ENCODE measurements at regions not wholly inside any gene's neighbourhood (a gene's known extent, or its start where the extent isn't known, plus 50 kb on each side); places are given as distances from the start of the nearest gene placed in this dataset.
"Not testable (repeated sequence)": the region's sequence is repeated elsewhere in the genome, so short reads cannot be mapped to it uniquely, and the experiment has no call there.

DNA sequence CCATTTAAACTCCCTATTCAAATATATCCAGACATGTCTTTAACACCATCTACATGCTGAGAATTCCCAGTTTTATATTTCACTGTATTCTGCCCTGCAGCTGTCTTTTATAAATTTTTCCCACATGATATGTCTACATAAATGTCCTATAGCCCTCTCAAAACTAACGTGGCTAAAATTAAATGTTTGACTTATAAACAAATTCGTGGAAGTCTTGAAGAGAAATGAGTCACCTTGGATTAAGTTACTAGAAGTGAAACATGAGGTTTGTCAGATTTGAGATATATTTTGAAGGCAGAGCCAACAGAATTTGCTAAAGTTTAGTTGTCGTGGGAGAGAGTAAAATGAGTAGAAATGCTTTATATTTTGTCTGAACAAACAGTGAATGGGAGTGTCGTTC is 386.9 kb upstream of the CNTNAP2 start:
- TF ChIP-seq, protein P1, sequence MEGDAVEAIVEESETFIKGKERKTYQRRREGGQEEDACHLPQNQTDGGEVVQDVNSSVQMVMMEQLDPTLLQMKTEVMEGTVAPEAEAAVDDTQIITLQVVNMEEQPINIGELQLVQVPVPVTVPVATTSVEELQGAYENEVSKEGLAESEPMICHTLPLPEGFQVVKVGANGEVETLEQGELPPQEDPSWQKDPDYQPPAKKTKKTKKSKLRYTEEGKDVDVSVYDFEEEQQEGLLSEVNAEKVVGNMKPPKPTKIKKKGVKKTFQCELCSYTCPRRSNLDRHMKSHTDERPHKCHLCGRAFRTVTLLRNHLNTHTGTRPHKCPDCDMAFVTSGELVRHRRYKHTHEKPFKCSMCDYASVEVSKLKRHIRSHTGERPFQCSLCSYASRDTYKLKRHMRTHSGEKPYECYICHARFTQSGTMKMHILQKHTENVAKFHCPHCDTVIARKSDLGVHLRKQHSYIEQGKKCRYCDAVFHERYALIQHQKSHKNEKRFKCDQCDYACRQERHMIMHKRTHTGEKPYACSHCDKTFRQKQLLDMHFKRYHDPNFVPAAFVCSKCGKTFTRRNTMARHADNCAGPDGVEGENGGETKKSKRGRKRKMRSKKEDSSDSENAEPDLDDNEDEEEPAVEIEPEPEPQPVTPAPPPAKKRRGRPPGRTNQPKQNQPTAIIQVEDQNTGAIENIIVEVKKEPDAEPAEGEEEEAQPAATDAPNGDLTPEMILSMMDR (IDR thresholded peaks at IDR 0.05) = no peak
- TF ChIP-seq POLR2A (IDR thresholded peaks at IDR 0.05) = no peak
- no peak overlapping the region for H3K4me3 ChIP-seq
- DNase-seq = no peak
- no peaks in the 10 kb centered on the region for H3K9me3 ChIP-seq
- H3K27ac ChIP-seq = no peak overlapping the region
- no peaks in the 10 kb centered on the region for H3K36me3 ChIP-seq
- H3K27me3 ChIP-seq = no peaks in the 10 kb centered on the region
- H3K4me1 ChIP-seq = no peaks in the 10 kb centered on the region

DNA sequence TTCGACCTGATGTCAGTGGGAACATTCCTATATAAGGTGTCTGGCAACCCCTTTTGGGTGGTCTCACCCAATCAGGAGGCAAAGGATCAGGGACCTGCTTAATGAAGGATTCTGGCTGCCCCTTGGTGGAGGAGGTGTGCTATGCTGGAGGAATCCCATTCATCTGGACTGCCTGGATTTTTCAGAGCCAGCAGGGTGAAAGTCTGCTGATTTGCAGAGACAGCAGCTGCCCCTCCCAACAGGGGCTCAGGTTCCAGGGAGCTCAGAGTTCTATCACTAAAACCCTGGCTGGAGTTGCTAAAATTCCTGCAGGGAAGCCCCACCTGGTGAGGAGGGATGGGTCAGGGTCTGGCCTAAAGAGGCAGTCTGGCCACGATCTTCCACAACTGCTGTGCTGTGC is 398.5 kb upstream of the CNTNAP2 start:
- TF ChIP-seq, protein P1 (IDR thresholded peaks at IDR 0.05) = no peak
- TF ChIP-seq POLR2A (IDR thresholded peaks at IDR 0.05) = no peak
- Histone ChIP-seq H3K36me3 (no peaks in the 10 kb centered on the region), H3K9me3 (peaks cover 0 to 14% (median 0%) of the 10 kb centered on the region in 4 donors), H3K4me3 (no peak overlapping the region), H3K27me3 (no peaks in the 10 kb centered on the region), H3K27ac (no peak overlapping the region), H3K4me1 (no peaks in the 10 kb centered on the region)
- DNase-seq = no peak

DNA sequence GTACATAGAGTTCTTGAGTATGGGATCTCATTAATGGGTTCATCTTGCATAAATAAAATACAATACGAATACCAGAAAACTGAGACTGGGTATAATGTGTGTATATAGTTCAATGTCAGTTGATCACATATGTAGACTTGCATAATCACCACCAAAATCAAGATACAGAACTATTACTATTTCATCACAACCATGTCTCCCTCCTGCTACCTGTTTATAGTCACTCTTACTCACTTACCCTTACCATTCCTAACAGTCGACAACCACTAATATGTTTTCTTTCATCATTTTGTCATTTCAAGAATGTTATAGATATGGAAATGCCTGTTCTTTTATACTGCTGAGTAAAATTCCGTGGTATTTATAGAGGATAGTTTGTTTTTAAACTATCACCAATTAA is 416.1 kb upstream of the CNTNAP2 start:
- DNase-seq = no peak
- TF ChIP-seq, protein P1 (IDR thresholded peaks at IDR 0.05) = no peak
- TF ChIP-seq POLR2A (IDR thresholded peaks at IDR 0.05) = no peak
- no peaks in the 10 kb centered on the region for H3K4me1 ChIP-seq
- no peaks in the 10 kb centered on the region for H3K36me3 ChIP-seq
- H3K4me3 ChIP-seq = no peak overlapping the region
- no peaks in the 10 kb centered on the region for H3K27me3 ChIP-seq
- peaks cover 0 to 3% (median 0%) of the 10 kb centered on the region in 4 donors for H3K9me3 ChIP-seq
- no peak overlapping the region for H3K27ac ChIP-seq

DNA sequence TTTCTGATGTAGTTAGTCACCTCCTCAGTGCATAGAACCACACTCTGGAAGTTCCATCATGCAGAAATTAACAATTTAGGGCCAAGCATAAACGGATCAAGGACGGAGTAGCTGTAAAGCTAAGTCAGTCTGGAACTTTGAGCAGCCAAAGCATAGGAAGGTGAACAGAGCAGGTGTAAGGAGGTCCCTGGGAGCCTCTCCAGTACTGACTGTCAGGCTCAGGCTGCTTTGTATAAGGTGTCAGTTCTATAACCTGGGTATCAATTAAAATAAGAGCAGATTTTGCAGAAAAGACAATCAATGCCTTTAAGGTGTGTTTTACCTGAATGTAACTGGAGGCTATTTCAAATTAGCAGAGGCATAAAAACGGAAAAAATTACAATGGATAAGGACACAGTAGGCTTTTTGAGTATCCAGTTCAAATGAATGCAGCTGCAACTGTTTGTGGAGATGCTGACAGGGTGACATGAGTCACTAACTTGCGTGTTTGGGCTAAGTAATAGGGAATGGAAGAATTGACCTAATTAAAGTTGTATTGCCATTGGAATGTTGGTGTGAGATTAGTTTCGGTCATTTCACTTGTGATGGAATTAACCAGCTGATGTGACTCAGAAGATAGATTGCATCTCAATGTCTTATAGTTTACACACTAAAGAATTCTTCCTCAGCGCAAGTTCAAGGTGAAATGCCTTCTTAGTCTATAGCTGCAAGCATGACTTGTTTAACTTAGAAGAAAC is 417.9 kb upstream of the CNTNAP2 start:
- Histone ChIP-seq H3K27ac (no peak overlapping the region), H3K36me3 (no peaks in the 10 kb centered on the region), H3K27me3 (no peaks in the 10 kb centered on the region), H3K4me1 (no peaks in the 10 kb centered on the region), H3K4me3 (no peak overlapping the region), H3K9me3 (no peaks in the 10 kb centered on the region)
- TF ChIP-seq, protein P1 (IDR thresholded peaks at IDR 0.05) = no peak
- TF ChIP-seq POLR2A (IDR thresholded peaks at IDR 0.05) = no peak
- DNase-seq = no peak

DNA sequence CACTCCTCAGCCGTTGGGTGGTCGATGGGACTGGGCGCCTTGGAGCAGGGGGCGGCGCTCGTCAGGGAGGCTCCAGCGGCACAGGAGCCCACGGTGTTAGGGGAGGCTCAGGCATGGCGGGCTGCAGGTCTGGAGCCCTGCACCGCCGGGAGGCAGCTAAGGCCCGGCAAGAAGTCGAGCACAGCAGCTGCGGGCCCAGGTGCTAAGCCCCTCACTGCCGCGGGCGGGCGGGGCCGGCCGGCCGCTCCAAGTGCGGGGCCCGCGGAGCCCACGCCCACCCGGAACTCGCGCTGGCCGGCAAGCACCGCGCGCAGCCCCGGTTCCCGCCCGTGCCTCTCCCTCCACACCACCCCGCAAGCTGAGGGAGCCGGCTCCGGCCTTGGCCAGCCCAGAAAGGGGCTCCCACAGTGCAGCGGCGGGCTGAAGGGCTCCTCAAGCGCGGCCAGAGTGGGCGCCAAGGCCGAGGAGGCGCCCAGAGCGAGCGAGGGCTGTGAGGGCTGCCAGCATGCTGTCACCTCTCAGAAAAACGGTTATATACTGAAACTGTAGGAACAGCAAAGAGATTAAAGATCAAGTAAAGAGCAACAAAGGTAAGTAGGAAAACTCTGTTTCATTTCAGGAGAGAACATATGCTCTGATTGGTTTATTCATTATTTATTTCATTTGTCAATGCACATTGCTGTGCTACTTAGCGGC is 419.0 kb upstream of the CNTNAP2 start:
- H3K27ac ChIP-seq, H3K9me3 ChIP-seq, H3K36me3 ChIP-seq, H3K4me1 ChIP-seq, H3K4me3 ChIP-seq, DNase-seq, H3K27me3 ChIP-seq: not testable (repeated sequence)

DNA sequence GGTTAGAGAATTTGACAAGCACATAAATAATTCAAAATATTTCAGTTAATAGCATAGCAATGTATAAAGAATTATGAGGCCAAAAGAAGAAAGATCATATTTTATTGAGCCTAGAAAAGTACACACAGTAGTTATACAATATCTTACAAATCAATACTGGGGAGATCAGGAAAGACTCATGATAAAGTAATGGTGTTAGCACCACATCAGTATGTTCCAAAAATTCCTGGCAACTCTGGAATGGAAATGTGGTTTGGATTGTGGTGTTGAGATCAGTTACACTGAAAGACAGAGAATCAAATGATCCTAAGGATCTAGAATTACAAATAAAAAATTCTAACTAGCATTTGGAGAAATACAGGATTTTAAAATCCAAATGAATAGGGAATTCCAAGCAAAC is 420.5 kb upstream of the CNTNAP2 start:
- no peaks in the 10 kb centered on the region for H3K36me3 ChIP-seq
- TF ChIP-seq, protein P1 (IDR thresholded peaks at IDR 0.05) = no peak
- no peak for TF ChIP-seq POLR2A (IDR thresholded peaks at IDR 0.05)
- H3K4me3 ChIP-seq = no peak overlapping the region

More for the DNA sequence above, 420.5 kb upstream of the CNTNAP2 start:
- Histone ChIP-seq H3K4me1 (no peaks in the 10 kb centered on the region), H3K27me3 (no peaks in the 10 kb centered on the region), H3K9me3 (no peaks in the 10 kb centered on the region), H3K27ac (no peak overlapping the region)
- DNase-seq = no peak

All from Peyer's patch (tissue), 4 donors.